Activated CD8-positive, alpha-beta T cell treated with anti-CD3 and anti-CD28 coated beads, Interleukin-2, amount 10 ng/mL, durations not matched to agents 7 days and 5 days (primary cell): ENCODE measurements at regions not wholly inside any gene's neighbourhood (a gene's known extent, or its start where the extent isn't known, plus 50 kb on each side); places are given as distances from the start of the nearest gene placed in this dataset.
"Not testable (repeated sequence)": the region's sequence is repeated elsewhere in the genome, so short reads cannot be mapped to it uniquely, and the experiment has no call there.

ENCODE experiments used
- ATAC-seq: fragments of 150-1000 bp; cut with Tn5 transposase; one replicate; pipeline ENCODE4 v1.10.0; 2021; ENCODE audit warnings: moderate library complexity
- CTCF ChIA-PET: fragments of 350-600 bp; sonication (Branson Sonifier 250); formaldehyde crosslinking; loops from one replicate; lab custom pipeline; 2021; ENCODE audit warnings: antibody characterized with exemption; lab: Charles Lee
- POLR2A ChIA-PET: fragments of 350-600 bp; sonication (Branson Sonifier 250); formaldehyde crosslinking; loops from one replicate; lab custom pipeline; 2021; ENCODE audit warnings: antibody characterized with exemption; lab: Charles Lee
- DNase-seq: peaks from one replicate; pipeline ENCODE4 v3.0.0-alpha.2; 2020
- H3K27ac Mint-ChIP-seq: one replicate; pipeline ENCODE4 v1.8.0; 2021; ENCODE audit warnings: mild to moderate bottlenecking, mixed read lengths
- H3K27me3 Mint-ChIP-seq: one replicate; pipeline ENCODE4 v1.8.0; 2021; ENCODE audit warnings: low read depth, mixed read lengths
- H3K36me3 Mint-ChIP-seq: one replicate; pipeline ENCODE4 v1.8.0; 2021; ENCODE audit warnings: low read depth, mixed read lengths
- H3K4me1 Mint-ChIP-seq: one replicate; pipeline ENCODE4 v1.8.0; 2021; ENCODE audit warnings: low read depth, mixed read lengths
- H3K4me3 Mint-ChIP-seq: one replicate; pipeline ENCODE4 v1.8.0; 2021; ENCODE audit warnings: mild to moderate bottlenecking, mixed read lengths
- H3K9me3 Mint-ChIP-seq: one replicate; pipeline ENCODE4 v1.8.0; 2022; ENCODE audit warnings: mixed read lengths; ENCODE audit not compliant: insufficient read depth

- no peak for ATAC-seq
- H3K9me3 Mint-ChIP-seq, result no peaks in the 10 kb centered on the region
- no peaks in the 10 kb centered on the region for H3K36me3 Mint-ChIP-seq
- peaks cover 2% of the 10 kb centered on the region for H3K27me3 Mint-ChIP-seq
- DNase-seq, result no peak
- CTCF ChIA-PET, result no interaction called here
- no peaks in the 10 kb centered on the region for H3K4me1 Mint-ChIP-seq
- H3K4me3 Mint-ChIP-seq, result no peak overlapping the region
- no peak overlapping the region for H3K27ac Mint-ChIP-seq
- POLR2A ChIA-PET, result no interaction called here
Observed at GRCh38 chr3:158925828-158926494, 124.1 kb downstream of the MFSD1 start.

- DNase-seq (no peak), ATAC-seq (no peak)
- no peaks in the 10 kb centered on the region for H3K9me3 Mint-ChIP-seq
- H3K27ac Mint-ChIP-seq, result no peak overlapping the region
- H3K4me1 Mint-ChIP-seq, result no peaks in the 10 kb centered on the region
- H3K27me3 Mint-ChIP-seq, result no peaks in the 10 kb centered on the region
- no peaks in the 10 kb centered on the region for H3K36me3 Mint-ChIP-seq
- ChIA-PET POLR2A (no interaction called here), CTCF (no interaction called here)
- no peak overlapping the region for H3K4me3 Mint-ChIP-seq
Observed at GRCh38 chr3:158935846-158936245, 134.0 kb downstream of the MFSD1 start.

GRCh38 chr3:158936530-158937113 is 134.8 kb downstream of the MFSD1 start:
- ATAC-seq, result no peak
- CTCF ChIA-PET, result no interaction called here

GRCh38 chr3:158950178-158950901 is 148.5 kb downstream of the MFSD1 start:
- ChIA-PET CTCF (no interaction called here), POLR2A (no interaction called here)
- no peak for ATAC-seq
- Mint-ChIP-seq H3K27me3 (no peaks in the 10 kb centered on the region), H3K4me3 (no peak overlapping the region), H3K27ac (no peak overlapping the region), H3K4me1 (no peaks in the 10 kb centered on the region), H3K36me3 (no peaks in the 10 kb centered on the region), H3K9me3 (no peaks in the 10 kb centered on the region)
- no peak for DNase-seq

More at GRCh38 chr3:158936530-158937113, 134.8 kb downstream of the MFSD1 start:
- no peaks in the 10 kb centered on the region for H3K27me3 Mint-ChIP-seq
- no peak overlapping the region for H3K27ac Mint-ChIP-seq
- no peaks in the 10 kb centered on the region for H3K4me1 Mint-ChIP-seq
- no peak for DNase-seq
- H3K4me3 Mint-ChIP-seq, result no peak overlapping the region
- no peaks in the 10 kb centered on the region for H3K36me3 Mint-ChIP-seq
- POLR2A ChIA-PET, result no interaction called here
- H3K9me3 Mint-ChIP-seq, result no peaks in the 10 kb centered on the region

- no peaks in the 10 kb centered on the region for H3K36me3 Mint-ChIP-seq
Observed at GRCh38 chr3:158953131-158953530, 151.3 kb downstream of the MFSD1 start.

GRCh38 chr3:158954420-158954819 is 152.6 kb downstream of the MFSD1 start:
- Mint-ChIP-seq H3K4me1 (no peaks in the 10 kb centered on the region), H3K27me3 (no peaks in the 10 kb centered on the region), H3K9me3 (no peaks in the 10 kb centered on the region), H3K36me3 (no peaks in the 10 kb centered on the region), H3K4me3 (no peak overlapping the region), H3K27ac (no peak overlapping the region)
- POLR2A ChIA-PET, result no interaction called here
- DNase-seq, result no peak
- no peak for ATAC-seq
- CTCF ChIA-PET, result no interaction called here

More at GRCh38 chr3:158953131-158953530, 151.3 kb downstream of the MFSD1 start:
- Mint-ChIP-seq H3K4me3 (no peak overlapping the region), H3K4me1 (no peaks in the 10 kb centered on the region), H3K27me3 (no peaks in the 10 kb centered on the region), H3K27ac (no peak overlapping the region), H3K9me3 (no peaks in the 10 kb centered on the region)
- DNase-seq (no peak), ATAC-seq (no peak)
- POLR2A ChIA-PET, result no interaction called here
- CTCF ChIA-PET, result no interaction called here

- not testable (repeated sequence) for H3K4me1 Mint-ChIP-seq
Observed at GRCh38 chr3:158957777-158958176, 155.9 kb downstream of the MFSD1 start.

GRCh38 chr3:158958873-158959272 is 157.0 kb downstream of the MFSD1 start:
- H3K4me3 Mint-ChIP-seq, result no peak overlapping the region
- no peak for ATAC-seq
- CTCF ChIA-PET, result no interaction called here

More at GRCh38 chr3:158957777-158958176, 155.9 kb downstream of the MFSD1 start:
- ATAC-seq, CTCF ChIA-PET, DNase-seq, H3K4me3 Mint-ChIP-seq, POLR2A ChIA-PET, H3K27me3 Mint-ChIP-seq, H3K27ac Mint-ChIP-seq, H3K9me3 Mint-ChIP-seq, H3K36me3 Mint-ChIP-seq: not testable (repeated sequence)

GRCh38 chr3:158961471-158961870 is 159.6 kb downstream of the MFSD1 start:
- H3K27ac Mint-ChIP-seq, result no peak overlapping the region
- no peak for ATAC-seq
- CTCF ChIA-PET, result no interaction called here

More at GRCh38 chr3:158958873-158959272, 157.0 kb downstream of the MFSD1 start:
- POLR2A ChIA-PET, result no interaction called here
- Mint-ChIP-seq H3K27ac (no peak overlapping the region), H3K27me3 (no peaks in the 10 kb centered on the region), H3K4me1 (no peaks in the 10 kb centered on the region), H3K9me3 (no peaks in the 10 kb centered on the region), H3K36me3 (no peaks in the 10 kb centered on the region)
- no peak for DNase-seq

GRCh38 chr3:158961911-158962310 is 160.1 kb downstream of the MFSD1 start:
- ChIA-PET POLR2A (no interaction called here), CTCF (no interaction called here)
- no peaks in the 10 kb centered on the region for H3K27me3 Mint-ChIP-seq
- no peaks in the 10 kb centered on the region for H3K9me3 Mint-ChIP-seq
- DNase-seq (no peak), ATAC-seq (no peak)
- H3K4me3 Mint-ChIP-seq, result no peak overlapping the region
- H3K36me3 Mint-ChIP-seq, result no peaks in the 10 kb centered on the region
- H3K4me1 Mint-ChIP-seq, result no peaks in the 10 kb centered on the region
- no peak overlapping the region for H3K27ac Mint-ChIP-seq

More at GRCh38 chr3:158961471-158961870, 159.6 kb downstream of the MFSD1 start:
- no peaks in the 10 kb centered on the region for H3K9me3 Mint-ChIP-seq
- no peaks in the 10 kb centered on the region for H3K27me3 Mint-ChIP-seq
- no peaks in the 10 kb centered on the region for H3K36me3 Mint-ChIP-seq
- POLR2A ChIA-PET, result no interaction called here
- no peak for DNase-seq
- no peak overlapping the region for H3K4me3 Mint-ChIP-seq
- H3K4me1 Mint-ChIP-seq, result no peaks in the 10 kb centered on the region

- CTCF ChIA-PET, result no interaction called here
- no peak for DNase-seq
- Mint-ChIP-seq H3K4me1 (no peaks in the 10 kb centered on the region), H3K27ac (no peak overlapping the region), H3K36me3 (no peaks in the 10 kb centered on the region), H3K27me3 (no peaks in the 10 kb centered on the region), H3K9me3 (no peaks in the 10 kb centered on the region), H3K4me3 (no peak overlapping the region)
- ATAC-seq, result no peak
- POLR2A ChIA-PET, result no interaction called here
Observed at GRCh38 chr3:158970006-158970405, 168.2 kb downstream of the MFSD1 start.

GRCh38 chr3:158974904-158975303 is 173.1 kb downstream of the MFSD1 start:
- Mint-ChIP-seq H3K9me3 (no peaks in the 10 kb centered on the region), H3K4me1 (no peaks in the 10 kb centered on the region), H3K36me3 (no peaks in the 10 kb centered on the region), H3K4me3 (no peak overlapping the region), H3K27me3 (no peaks in the 10 kb centered on the region), H3K27ac (no peak overlapping the region)
- ATAC-seq (no peak), DNase-seq (no peak)
- POLR2A ChIA-PET, result no interaction called here
- CTCF ChIA-PET, result no interaction called here
